DND-41 (cell line): ENCODE measurements at regions not wholly inside any gene's neighbourhood (a gene's known extent, or its start where the extent isn't known, plus 50 kb on each side); places are given as distances from the start of the nearest gene placed in this dataset.

Source experiments
- ATAC-seq: fragments of 200-7000 bp; cut with Tn5 transposase; 3 replicates; pipeline ENCODE4 v1.9.1; 2021; ENCODE audit warnings: low read depth; ENCODE audit not compliant: insufficient read depth
- DNase-seq: peaks from one replicate; pipeline ENCODE4 v3.0.0-alpha.2; 2020
- H2AFZ ChIP-seq: 2 replicates; pipeline ENCODE4 v1.6.0; 2012; ENCODE audit warnings: low read depth, low read length
- H3K27ac ChIP-seq: 2 replicates; pipeline ENCODE4 v1.5.1; 2012; ENCODE audit warnings: low read length, inconsistent platforms
- H3K27me3 ChIP-seq: fragments of 200-600 bp; sonication (generic); 2 replicates; pipeline ENCODE4 v1.6.0; 2012; ENCODE audit warnings: low read length, mild to moderate bottlenecking, inconsistent platforms; ENCODE audit not compliant: insufficient read depth, poor library complexity
- H3K36me3 ChIP-seq: 2 replicates; pipeline ENCODE4 v1.5.1; 2012; ENCODE audit warnings: low read length, inconsistent platforms; ENCODE audit not compliant: insufficient read depth
- H3K4me1 ChIP-seq: 2 replicates; pipeline ENCODE4 v1.5.1; 2012; ENCODE audit warnings: mild to moderate bottlenecking, low read length; ENCODE audit not compliant: insufficient read depth
- H3K4me2 ChIP-seq: 2 replicates; pipeline ENCODE4 v1.6.0; 2012; ENCODE audit warnings: mild to moderate bottlenecking, moderate library complexity, low read length, inconsistent platforms; ENCODE audit not compliant: insufficient read depth
- H3K4me3 ChIP-seq, 2 experiments: fragments of 200-600 bp in 1 of 2; shearing (Covaris generic) in 1 of 2; 2 replicates each; pipeline ENCODE4 v1.5.1; 2012 to 2016; ENCODE audit warnings: inconsistent platforms in 2 of 2, low read length in 2 of 2, mild to moderate bottlenecking in 2 of 2, low read depth in 1 of 2, moderate library complexity in 1 of 2
- H3K79me2 ChIP-seq: 2 replicates; pipeline ENCODE4 v1.6.0; 2012; ENCODE audit warnings: low read length, inconsistent platforms; ENCODE audit not compliant: insufficient read depth
- H3K9ac ChIP-seq: 2 replicates; pipeline ENCODE4 v1.6.0; 2012; ENCODE audit warnings: low read depth, mild to moderate bottlenecking, inconsistent platforms, low read length, moderate library complexity
- H3K9me3 ChIP-seq: 2 replicates; pipeline ENCODE4 v1.5.1; 2012; ENCODE audit warnings: low read length, moderate library complexity, mild to moderate bottlenecking, inconsistent platforms; ENCODE audit not compliant: insufficient read depth, severe bottlenecking
- H4K20me1 ChIP-seq: 2 replicates; pipeline ENCODE4 v1.6.0; 2012; ENCODE audit warnings: low read length; ENCODE audit not compliant: insufficient read depth
- EZH2 ChIP-seq: IDR thresholded peaks from 3 replicates; pipeline ENCODE4 v1.6.1; 2012; ENCODE audit warnings: borderline replicate concordance, low read depth, mild to moderate bottlenecking, moderate library complexity, low read length, inconsistent platforms; ENCODE audit not compliant: severe bottlenecking
- TF ChIP-seq, protein P1 (sequence below): IDR thresholded peaks from 2 replicates; pipeline ENCODE4 v1.5.1; 2012; ENCODE audit warnings: borderline replicate concordance, low read length, moderate library complexity, mild to moderate bottlenecking; ENCODE audit not compliant: poor library complexity, severe bottlenecking; ENCODE audit errors: extremely low read depth

DNA sequence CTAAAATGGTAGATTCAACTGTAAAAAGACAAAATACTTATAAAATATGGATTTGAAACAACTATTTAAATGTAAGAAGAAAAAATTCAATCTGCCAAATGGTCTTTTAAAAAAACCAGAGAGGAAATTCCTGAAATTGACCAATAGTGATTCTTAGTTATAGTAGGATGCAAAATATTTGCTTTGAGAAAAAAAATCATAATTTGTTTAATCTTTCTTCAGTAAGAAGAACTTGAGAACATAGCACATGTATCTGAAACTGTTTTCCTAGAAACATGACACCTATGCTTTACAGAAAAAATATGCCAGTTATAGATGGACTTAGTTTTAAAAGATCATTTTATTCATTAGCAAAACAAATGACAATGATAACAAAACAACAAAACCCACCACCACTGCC, 186.9 kb upstream of the CD180 start:
- Histone ChIP-seq H3K4me1 (no peaks in the 10 kb centered on the region), H3K79me2 (no peaks in the 10 kb centered on the region), H4K20me1 (no peaks in the 10 kb centered on the region), H3K9me3 (no peaks in the 10 kb centered on the region), H3K27ac (no peak overlapping the region), H3K4me3 (no peak overlapping the region), H3K4me2 (no peak overlapping the region), H3K9ac (no peak overlapping the region), H2AFZ (no peak overlapping the region), H3K27me3 (no peaks in the 10 kb centered on the region), H3K36me3 (no peaks in the 10 kb centered on the region)
- no peak for ATAC-seq
- DNase-seq, result no peak
- TF ChIP-seq, protein P1, sequence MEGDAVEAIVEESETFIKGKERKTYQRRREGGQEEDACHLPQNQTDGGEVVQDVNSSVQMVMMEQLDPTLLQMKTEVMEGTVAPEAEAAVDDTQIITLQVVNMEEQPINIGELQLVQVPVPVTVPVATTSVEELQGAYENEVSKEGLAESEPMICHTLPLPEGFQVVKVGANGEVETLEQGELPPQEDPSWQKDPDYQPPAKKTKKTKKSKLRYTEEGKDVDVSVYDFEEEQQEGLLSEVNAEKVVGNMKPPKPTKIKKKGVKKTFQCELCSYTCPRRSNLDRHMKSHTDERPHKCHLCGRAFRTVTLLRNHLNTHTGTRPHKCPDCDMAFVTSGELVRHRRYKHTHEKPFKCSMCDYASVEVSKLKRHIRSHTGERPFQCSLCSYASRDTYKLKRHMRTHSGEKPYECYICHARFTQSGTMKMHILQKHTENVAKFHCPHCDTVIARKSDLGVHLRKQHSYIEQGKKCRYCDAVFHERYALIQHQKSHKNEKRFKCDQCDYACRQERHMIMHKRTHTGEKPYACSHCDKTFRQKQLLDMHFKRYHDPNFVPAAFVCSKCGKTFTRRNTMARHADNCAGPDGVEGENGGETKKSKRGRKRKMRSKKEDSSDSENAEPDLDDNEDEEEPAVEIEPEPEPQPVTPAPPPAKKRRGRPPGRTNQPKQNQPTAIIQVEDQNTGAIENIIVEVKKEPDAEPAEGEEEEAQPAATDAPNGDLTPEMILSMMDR, result no peak
- no peak for TF ChIP-seq EZH2

DNA sequence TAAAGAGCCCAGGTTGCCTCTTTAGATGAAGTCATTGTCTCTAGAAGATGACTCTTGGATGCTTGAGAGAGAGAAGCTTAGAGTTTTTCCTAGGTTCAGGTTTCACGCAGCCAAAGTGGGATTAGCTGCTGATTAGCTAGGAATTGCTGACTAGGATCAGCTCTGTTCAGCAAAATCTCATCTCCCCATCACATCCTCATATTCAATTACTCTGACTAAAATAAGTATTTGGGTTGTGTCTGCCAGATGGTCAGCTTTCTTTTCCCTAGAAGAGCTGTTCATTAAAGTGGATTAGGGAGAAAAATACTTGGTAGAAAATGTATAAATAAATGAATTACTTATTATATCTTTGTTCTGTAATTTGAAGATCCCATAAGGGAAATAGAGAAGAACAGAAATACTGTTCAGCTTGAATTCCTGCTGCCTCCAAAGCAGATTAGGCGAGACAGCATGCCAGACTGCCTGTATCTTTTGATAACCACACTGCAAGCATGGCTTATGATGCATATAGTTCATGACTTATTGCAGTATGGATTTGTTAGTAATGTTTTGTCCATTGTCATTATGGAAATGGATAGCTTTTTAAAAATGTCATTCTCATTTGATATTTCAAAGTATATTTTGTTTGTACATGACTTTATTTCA, 184.8 kb upstream of the CD180 start:
- H3K27me3 ChIP-seq, result no peaks in the 10 kb centered on the region
- H3K79me2 ChIP-seq, result no peaks in the 10 kb centered on the region
- DNase-seq (no peak), ATAC-seq (no peak)
- no peak overlapping the region for H3K4me2 ChIP-seq
- no peak overlapping the region for H3K27ac ChIP-seq
- no peak for TF ChIP-seq EZH2
- TF ChIP-seq, protein P1, result no peak
- no peak overlapping the region for H2AFZ ChIP-seq
- H3K4me3 ChIP-seq, result no peak overlapping the region
- no peak overlapping the region for H3K9ac ChIP-seq
- no peaks in the 10 kb centered on the region for H4K20me1 ChIP-seq
- no peaks in the 10 kb centered on the region for H3K36me3 ChIP-seq
- H3K4me1 ChIP-seq, result no peaks in the 10 kb centered on the region
- no peaks in the 10 kb centered on the region for H3K9me3 ChIP-seq

DNA sequence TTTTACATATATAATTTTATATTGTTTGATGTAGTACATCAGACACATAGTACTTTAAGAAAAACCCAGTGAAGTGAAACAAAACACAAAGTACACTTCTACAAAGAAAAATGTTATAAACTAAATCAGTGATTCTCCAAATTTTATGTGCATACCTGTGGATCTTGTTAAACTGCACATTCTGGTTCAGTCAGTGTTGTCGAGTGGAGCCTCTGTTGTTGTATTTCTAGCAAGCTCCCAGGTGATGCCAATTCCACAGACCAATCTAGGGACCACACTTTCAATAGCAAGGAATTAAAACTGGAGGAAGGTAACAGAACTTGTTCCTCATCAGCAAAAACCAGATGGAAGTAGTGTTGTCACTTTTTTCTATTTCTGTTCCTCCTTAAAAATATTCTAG, 183.8 kb upstream of the CD180 start:
- Histone ChIP-seq H3K9me3 (peaks cover 2% of the 10 kb centered on the region), H3K9ac (no peak overlapping the region), H3K79me2 (no peaks in the 10 kb centered on the region), H3K27ac (no peak overlapping the region), H3K36me3 (no peaks in the 10 kb centered on the region), H3K4me2 (no peak overlapping the region), H2AFZ (no peak overlapping the region), H3K4me3 (no peak overlapping the region), H4K20me1 (no peaks in the 10 kb centered on the region), H3K4me1 (no peaks in the 10 kb centered on the region), H3K27me3 (no peaks in the 10 kb centered on the region)
- TF ChIP-seq EZH2, result no peak
- TF ChIP-seq, protein P1, result no peak
- DNase-seq (no peak), ATAC-seq (no peak)

DNA sequence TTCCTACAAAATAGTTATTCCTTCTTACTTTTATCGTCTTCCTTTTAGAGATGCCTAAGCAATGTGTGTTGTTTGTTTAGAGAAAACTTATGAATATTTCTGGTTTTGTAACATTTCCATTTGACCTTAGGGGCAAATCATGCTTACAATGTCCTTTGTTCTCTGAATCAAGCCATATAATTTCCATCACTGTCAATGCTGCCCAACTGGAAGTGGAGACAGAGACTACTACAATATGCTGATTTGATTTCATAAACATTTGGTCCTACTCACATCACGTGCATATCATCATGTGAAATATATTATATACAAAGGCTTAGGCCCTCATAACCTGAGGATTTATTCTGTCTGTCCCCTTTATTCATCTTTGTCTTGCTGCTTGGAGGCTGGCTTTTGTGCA, 183.2 kb upstream of the CD180 start:
- Histone ChIP-seq H3K4me2 (no peak overlapping the region), H3K9me3 (peaks cover 3% of the 10 kb centered on the region), H3K27ac (no peak overlapping the region), H3K27me3 (no peaks in the 10 kb centered on the region), H3K4me3 (no peak overlapping the region), H2AFZ (no peak overlapping the region), H3K4me1 (no peaks in the 10 kb centered on the region), H3K9ac (no peak overlapping the region), H3K36me3 (no peaks in the 10 kb centered on the region), H3K79me2 (no peaks in the 10 kb centered on the region), H4K20me1 (no peaks in the 10 kb centered on the region)
- DNase-seq (no peak), ATAC-seq (no peak)
- TF ChIP-seq, protein P1, result no peak
- no peak for TF ChIP-seq EZH2
